ENCODE measurements at regions not wholly inside any gene's neighbourhood (a gene's known extent, or its start where the extent isn't known, plus 50 kb on each side); places are given as distances from the start of the nearest gene placed in this dataset.

- 63 to 81% methylated on average over 4 of the region's 4 CpGs for WGBS, 2 donors
- H3K4me3 ChIP-seq (ENCODE audit: low read depth, poor library complexity, severe bottlenecking) = no peak overlapping the region
- intact Hi-C loops (cut with DNase I; ENCODE audit: low total_unique reads) = no loop called here
- DNase-seq (ENCODE audit: low spot score in 2 of 2) = no peak
- TF ChIP-seq CTCF (IDR thresholded peaks at IDR 0.05) (no peak), POLR2A (IDR thresholded peaks at IDR 0.05) (no peak)
Observed at GRCh38 chr11:121931748-121932352, 184.2 kb downstream of the BLID start.

GRCh38 chr11:121931121-121931520 is 184.9 kb downstream of the BLID start:
- WGBS, 2 donors = 85 to 90% methylated on average over 2 of the region's 2 CpGs
- TF ChIP-seq POLR2A (IDR thresholded peaks at IDR 0.05) (no peak), CTCF (IDR thresholded peaks at IDR 0.05) (no peak)
- intact Hi-C loops (cut with DNase I; ENCODE audit: low total_unique reads) = no loop called here
- DNase-seq (ENCODE audit: low spot score in 2 of 2) = no peak
- no peak overlapping the region for H3K4me3 ChIP-seq (ENCODE audit: low read depth, poor library complexity, severe bottlenecking)

- no peak overlapping the region for H3K4me3 ChIP-seq (ENCODE audit: low read depth, poor library complexity, severe bottlenecking)
- no peak for DNase-seq (ENCODE audit: low spot score in 2 of 2)
- TF ChIP-seq POLR2A (IDR thresholded peaks at IDR 0.05) = no peak
- no peak for TF ChIP-seq CTCF (IDR thresholded peaks at IDR 0.05)
- intact Hi-C loops (cut with DNase I; ENCODE audit: low total_unique reads) = no loop called here
- WGBS, 2 donors = 34 to 37% methylated on average over 18 of the region's 18 CpGs
Observed at GRCh38 chr11:121930004-121930965, 185.7 kb downstream of the BLID start.

GRCh38 chr11:121929581-121929980 is 186.4 kb downstream of the BLID start:
- 2 to 5% methylated on average over 11 of the region's 11 CpGs for WGBS, 2 donors
- TF ChIP-seq POLR2A (IDR thresholded peaks at IDR 0.05) (no peak), CTCF (IDR thresholded peaks at IDR 0.05) (no peak)
- intact Hi-C loops (cut with DNase I; ENCODE audit: low total_unique reads) = no loop called here

GRCh38 chr11:121928597-121929580 is 187.1 kb downstream of the BLID start:
- WGBS, 2 donors = 39 to 43% methylated on average over 16 of the region's 16 CpGs
- H3K4me3 ChIP-seq (ENCODE audit: low read depth, poor library complexity, severe bottlenecking) = no peak overlapping the region
- TF ChIP-seq POLR2A (IDR thresholded peaks at IDR 0.05) = no peak
- no peak for TF ChIP-seq CTCF (IDR thresholded peaks at IDR 0.05)
- intact Hi-C loops (cut with DNase I; ENCODE audit: low total_unique reads) = no loop called here
- no peak for DNase-seq (ENCODE audit: low spot score in 2 of 2)

More at GRCh38 chr11:121929581-121929980, 186.4 kb downstream of the BLID start:
- H3K4me3 ChIP-seq (ENCODE audit: low read depth, poor library complexity, severe bottlenecking) = no peak overlapping the region
- no peak for DNase-seq (ENCODE audit: low spot score in 2 of 2)

Measured in lower leg skin (tissue), 4 donors.